Mesenchymal stem cell (in vitro differentiated cells and primary cell): ENCODE measurements at regions not wholly inside any gene's neighbourhood (a gene's known extent, or its start where the extent isn't known, plus 50 kb on each side); places are given as distances from the start of the nearest gene placed in this dataset.

Experiments
- DNase-seq: peaks from one replicate; pipeline ENCODE4 v3.0.0-alpha.2; 2013
- H2AFZ ChIP-seq: one replicate; pipeline ENCODE4 v1.6.1; 2013; ENCODE audit warnings: low read depth, mild to moderate bottlenecking, control low read depth, inconsistent platforms, low read length, moderate library complexity
- H2AK5ac ChIP-seq: 2 replicates; pipeline ENCODE4 v1.6.1; 2013; ENCODE audit warnings: low read length, moderate library complexity, mild to moderate bottlenecking, inconsistent platforms; ENCODE audit not compliant: severe bottlenecking
- H2BK120ac ChIP-seq: one replicate; pipeline ENCODE4 v1.6.1; 2013; ENCODE audit warnings: low read depth, mild to moderate bottlenecking, inconsistent platforms, low read length, moderate library complexity
- H2BK12ac ChIP-seq, 2 experiments: one replicate each; pipeline ENCODE4 v1.6.1; 2013; ENCODE audit warnings: inconsistent platforms in 2 of 2, low read length in 2 of 2, mild to moderate bottlenecking in 2 of 2, moderate library complexity in 2 of 2, control low read depth in 1 of 2
- H2BK15ac ChIP-seq: one replicate; pipeline ENCODE4 v1.6.1; 2013; ENCODE audit warnings: mild to moderate bottlenecking, low read depth, inconsistent platforms; ENCODE audit not compliant: poor library complexity, severe bottlenecking
- H2BK5ac ChIP-seq: 2 replicates; pipeline ENCODE4 v1.6.1; 2013; ENCODE audit warnings: low read depth, mild to moderate bottlenecking, low read length, control low read depth, inconsistent platforms; ENCODE audit not compliant: poor library complexity, severe bottlenecking
- H3K14ac ChIP-seq, 2 experiments: one replicate each; pipeline ENCODE4 v1.6.1; 2013; ENCODE audit warnings: inconsistent platforms in 2 of 2, low read length in 2 of 2, control low read depth in 1 of 2, mild to moderate bottlenecking in 1 of 2, moderate library complexity in 1 of 2
- H3K18ac ChIP-seq, 2 experiments: one replicate each; pipeline ENCODE4 v1.6.1; 2013; ENCODE audit warnings: inconsistent platforms in 2 of 2, low read length in 2 of 2, control low read depth in 1 of 2, low read depth in 1 of 2, mild to moderate bottlenecking in 1 of 2
- H3K23ac ChIP-seq, 2 experiments: one replicate each; pipeline ENCODE4 v1.6.1; 2013; ENCODE audit warnings: inconsistent platforms in 2 of 2, low read length in 2 of 2, mild to moderate bottlenecking in 2 of 2, moderate library complexity in 2 of 2, control low read depth in 1 of 2
- H3K27ac ChIP-seq: 2 replicates; pipeline ENCODE4 v1.5.1; 2013; ENCODE audit warnings: mild to moderate bottlenecking, moderate library complexity, low read length, control low read depth, inconsistent platforms; ENCODE audit not compliant: poor library complexity, severe bottlenecking
- H3K27me3 ChIP-seq, 2 experiments: 2 replicates each; pipeline versions ENCODE4 v1.6.1 to v1.7.0; 2013; ENCODE audit warnings: low read length in 2 of 2, mild to moderate bottlenecking in 2 of 2, moderate library complexity in 2 of 2, control low read depth in 1 of 2, inconsistent platforms in 1 of 2; ENCODE audit not compliant: control insufficient read depth in 1 of 2, insufficient read depth in 1 of 2
- H3K36me3 ChIP-seq, 2 experiments: 2 replicates each; pipeline versions ENCODE4 v1.6.1 to v1.7.0; 2013; ENCODE audit warnings: low read length in 2 of 2, control low read depth in 1 of 2, inconsistent platforms in 1 of 2, low read depth in 1 of 2, mild to moderate bottlenecking in 1 of 2; ENCODE audit not compliant: insufficient read depth in 2 of 2, control insufficient read depth in 1 of 2
- H3K4ac ChIP-seq, 2 experiments: one replicate each; pipeline ENCODE4 v1.6.1; 2013; ENCODE audit warnings: inconsistent platforms in 2 of 2, low read length in 2 of 2, mild to moderate bottlenecking in 2 of 2, moderate library complexity in 2 of 2, control low read depth in 1 of 2, low read depth in 1 of 2
- H3K4me1 ChIP-seq: 2 replicates; pipeline ENCODE4 v1.6.1; 2013; ENCODE audit warnings: low read depth, low read length, control low read depth; ENCODE audit not compliant: control insufficient read depth, insufficient read depth
- H3K4me2 ChIP-seq: 2 replicates; pipeline ENCODE4 v1.6.1; 2013; ENCODE audit warnings: low read length, mild to moderate bottlenecking, inconsistent platforms; ENCODE audit not compliant: poor library complexity, severe bottlenecking
- H3K4me3 ChIP-seq, 2 experiments: 2 replicates each; pipeline versions ENCODE4 v1.5.1 to v1.7.0; 2013; ENCODE audit warnings: low read length in 2 of 2, mild to moderate bottlenecking in 2 of 2, control low read depth in 1 of 2, low read depth in 1 of 2; ENCODE audit not compliant: insufficient read depth in 1 of 2
- H3K79me1 ChIP-seq: replicated peaks from 2 replicates; pipeline ENCODE4 v1.6.1; 2013; ENCODE audit warnings: mild to moderate bottlenecking, control low read depth, low read length, inconsistent platforms; ENCODE audit not compliant: poor library complexity, severe bottlenecking
- H3K9ac ChIP-seq: 2 replicates; pipeline ENCODE4 v1.7.0; 2013; ENCODE audit warnings: mild to moderate bottlenecking, low read length, moderate library complexity
- H3K9me3 ChIP-seq: 2 replicates; pipeline ENCODE4 v1.7.0; 2013; ENCODE audit warnings: mild to moderate bottlenecking, low read length; ENCODE audit not compliant: control insufficient read depth
- H4K8ac ChIP-seq: one replicate; pipeline ENCODE4 v1.6.1; 2013; ENCODE audit warnings: inconsistent platforms, mild to moderate bottlenecking, low read length, moderate library complexity
- H4K91ac ChIP-seq: one replicate; pipeline ENCODE4 v1.6.1; 2013; ENCODE audit warnings: mild to moderate bottlenecking, low read length, inconsistent platforms
- WGBS: methylation state at CpG from one replicate; pipeline ENCODE4 v1.1.7; 2013; ENCODE audit warnings: mixed read lengths; 5-methylcytosine and 5-hydroxymethylcytosine counted together

DNA sequence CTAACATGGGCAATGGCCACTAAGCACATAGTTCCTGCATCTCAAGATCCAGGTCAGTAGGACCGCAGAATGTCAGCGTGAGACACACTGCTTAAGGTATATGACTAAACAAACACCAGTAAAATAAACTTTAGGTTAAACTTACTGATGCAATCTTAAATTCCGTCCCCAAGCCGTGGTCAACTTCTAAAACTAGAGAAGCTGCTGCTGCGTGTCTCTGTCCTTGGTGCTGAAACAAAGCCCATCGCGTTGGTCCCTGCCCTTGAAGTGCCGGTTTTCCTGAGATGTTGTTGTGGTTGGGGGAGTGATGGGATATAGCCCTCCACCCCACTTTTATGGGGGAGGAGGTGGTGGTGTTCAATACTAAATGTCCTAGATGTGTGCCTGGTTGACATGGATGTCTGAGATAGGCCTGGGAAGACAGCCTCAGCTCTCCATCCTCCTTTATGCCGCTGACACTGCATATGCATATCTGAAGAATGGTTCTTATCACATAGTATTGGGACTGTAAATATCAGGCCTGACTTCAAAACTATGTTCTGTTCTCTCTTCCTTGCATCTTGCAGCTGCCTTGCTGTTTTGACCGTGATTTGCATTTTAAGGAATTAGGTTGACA lies 72.0 kb upstream of the KCNA3 start:
- no peaks in the 10 kb centered on the region for H3K36me3 ChIP-seq
- peak; percentile 47 for DNase-seq
- H3K18ac ChIP-seq: no peak overlapping the region
- H3K4me3 ChIP-seq: no peak overlapping the region
- no peak overlapping the region for H3K27ac ChIP-seq
- 22% methylated on average over 9 of the region's 10 CpGs for WGBS
- peaks cover 5% of the 10 kb centered on the region for H3K9me3 ChIP-seq
- H3K9ac ChIP-seq: no peak overlapping the region
- H3K4me2 ChIP-seq: no peak overlapping the region
- H3K14ac ChIP-seq: no peak overlapping the region
- peaks cover 0 to 39% of the 10 kb centered on the region in 2 experiments for H3K27me3 ChIP-seq
- H4K91ac ChIP-seq: no peak overlapping the region
- no peak overlapping the region for H2AK5ac ChIP-seq
- H2BK15ac ChIP-seq: no peak overlapping the region
- no peak overlapping the region for H2BK120ac ChIP-seq
- H3K4ac ChIP-seq: no peak overlapping the region
- H3K23ac ChIP-seq: no peak overlapping the region
- no peak overlapping the region for H2BK12ac ChIP-seq
- no peaks in the 10 kb centered on the region for H3K4me1 ChIP-seq
- H3K79me1 ChIP-seq: no peaks in the 10 kb centered on the region
- H2BK5ac ChIP-seq: no peak overlapping the region
- H4K8ac ChIP-seq: no peak overlapping the region
- H2AFZ ChIP-seq: no peak overlapping the region

DNA sequence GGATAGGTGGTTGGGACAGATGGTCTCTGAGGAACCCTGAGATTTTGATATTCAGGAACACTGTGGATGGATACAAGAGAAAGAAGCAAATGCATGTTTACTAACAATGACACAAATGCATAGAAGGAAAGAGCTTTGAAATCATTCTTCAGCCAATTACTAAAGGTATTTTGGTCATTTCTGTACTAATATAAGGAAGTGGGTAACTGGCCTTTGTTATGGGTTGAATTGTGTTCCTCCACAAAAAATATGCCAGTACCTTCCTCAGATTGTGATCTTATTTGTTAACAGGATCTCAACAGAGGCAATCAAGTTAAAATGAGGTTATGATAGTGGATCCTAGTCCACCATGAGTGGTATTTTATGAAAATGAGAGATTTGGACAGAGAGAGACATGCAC lies 68.7 kb upstream of the KCNA3 start:
- H3K14ac ChIP-seq: no peak overlapping the region
- no peaks in the 10 kb centered on the region for H3K4me1 ChIP-seq
- H2BK120ac ChIP-seq: no peak overlapping the region
- no peak for DNase-seq
- no peak overlapping the region for H3K9ac ChIP-seq
- H2BK12ac ChIP-seq: no peak overlapping the region
- H4K8ac ChIP-seq: no peak overlapping the region
- H4K91ac ChIP-seq: no peak overlapping the region
- no peak overlapping the region for H3K23ac ChIP-seq
- H3K4me3 ChIP-seq: no peak overlapping the region
- peaks cover 0 to 15% of the 10 kb centered on the region in 2 experiments for H3K27me3 ChIP-seq
- no peak overlapping the region for H3K4me2 ChIP-seq
- no peak overlapping the region for H3K27ac ChIP-seq
- no peak overlapping the region for H2BK5ac ChIP-seq
- no peak overlapping the region for H2BK15ac ChIP-seq
- no peaks in the 10 kb centered on the region for H3K79me1 ChIP-seq
- H2AK5ac ChIP-seq: no peak overlapping the region
- no peak overlapping the region for H3K4ac ChIP-seq
- peaks cover 5% of the 10 kb centered on the region for H3K9me3 ChIP-seq
- H2AFZ ChIP-seq: no peak overlapping the region
- H3K36me3 ChIP-seq: no peaks in the 10 kb centered on the region
- H3K18ac ChIP-seq: no peak overlapping the region

DNA sequence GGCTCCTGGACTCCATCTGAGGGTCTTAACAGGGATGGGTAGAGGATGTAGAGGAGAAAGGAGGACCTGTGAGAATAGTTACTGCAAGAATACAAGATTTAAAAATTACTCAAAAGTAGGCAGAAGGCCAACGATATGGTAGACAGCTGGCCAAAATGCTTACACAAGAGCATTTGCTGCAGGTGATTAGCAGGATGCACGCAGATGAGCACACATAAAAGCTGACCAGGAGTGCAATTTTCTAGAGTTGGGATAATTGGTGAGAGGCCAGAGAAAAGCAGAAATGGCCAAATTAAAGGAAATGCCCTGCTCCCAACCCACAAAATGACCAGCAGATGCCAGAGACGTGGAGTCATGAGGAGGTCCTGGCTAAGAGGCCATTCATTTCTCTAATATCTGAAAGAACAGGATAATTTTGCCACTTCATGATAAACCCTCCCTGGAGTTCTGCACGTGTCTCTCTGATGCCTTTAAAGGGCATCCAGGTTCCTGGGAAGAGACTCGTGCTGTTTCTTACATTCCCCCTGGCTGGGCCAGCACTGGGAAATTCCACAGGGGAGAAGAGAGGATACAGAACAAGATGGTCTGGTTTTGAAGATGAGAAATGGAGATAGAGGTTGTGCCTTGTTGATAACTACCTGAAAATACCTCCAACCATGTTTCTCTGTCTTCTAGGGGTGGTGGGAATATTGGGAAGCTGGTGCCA lies 62.3 kb upstream of the KCNA3 start:
- Histone ChIP-seq H3K4me3 (no peak overlapping the region), H3K14ac (no peak overlapping the region), H3K4me1 (no peaks in the 10 kb centered on the region), H3K9me3 (no peaks in the 10 kb centered on the region), H2AFZ (no peak overlapping the region), H4K91ac (no peak overlapping the region), H3K18ac (no peak overlapping the region), H3K79me1 (no peaks in the 10 kb centered on the region), H3K27ac (no peak overlapping the region), H3K27me3 (peaks cover 0 to 40% of the 10 kb centered on the region in 2 experiments), H3K36me3 (no peaks in the 10 kb centered on the region), H2BK120ac (no peak overlapping the region), H2BK15ac (no peak overlapping the region), H3K23ac (no peak overlapping the region), H3K4ac (no peak overlapping the region), H2BK12ac (no peak overlapping the region), H2BK5ac (no peak overlapping the region), H3K4me2 (no peak overlapping the region), H3K9ac (no peak overlapping the region), H4K8ac (no peak overlapping the region), H2AK5ac (no peak overlapping the region)
- no peak for DNase-seq
- 60% methylated on average over 5 of the region's 5 CpGs for WGBS

DNA sequence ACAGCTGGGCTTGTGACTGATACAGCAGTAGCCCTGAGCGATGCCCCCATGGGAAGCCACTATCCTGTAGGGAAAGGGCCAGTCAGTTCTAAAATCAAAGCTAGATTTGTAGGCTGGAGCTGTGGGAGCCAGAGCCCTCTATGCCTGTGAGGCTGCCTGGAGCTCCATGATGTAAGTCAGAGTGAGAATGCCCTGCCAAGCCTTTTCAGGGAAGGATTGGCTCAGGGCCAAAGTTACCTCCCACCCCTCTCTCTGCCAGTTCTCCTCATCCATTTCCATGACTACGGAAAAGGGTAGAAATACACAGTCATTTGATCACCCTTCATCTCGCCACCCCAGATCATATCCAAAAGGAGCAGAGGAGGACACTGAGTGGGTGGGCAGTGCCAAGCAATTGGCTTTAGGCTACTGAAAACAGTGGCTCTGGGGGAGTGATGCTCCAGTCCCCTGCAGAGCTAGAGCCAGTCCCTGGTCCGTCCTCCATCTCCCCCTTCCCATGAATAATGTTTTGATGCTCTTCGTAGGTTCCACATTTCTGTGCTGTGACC lies 59.5 kb upstream of the KCNA3 start:
- Histone ChIP-seq H2BK120ac (no peak overlapping the region), H3K14ac (no peak overlapping the region), H2BK5ac (no peak overlapping the region), H3K4me3 (no peak overlapping the region), H3K27ac (no peak overlapping the region), H2AK5ac (no peak overlapping the region), H3K23ac (no peak overlapping the region), H2BK15ac (no peak overlapping the region), H4K91ac (no peak overlapping the region), H2BK12ac (no peak overlapping the region), H3K79me1 (no peaks in the 10 kb centered on the region), H3K27me3 (peaks cover 0 to 64% of the 10 kb centered on the region in 2 experiments), H4K8ac (no peak overlapping the region), H3K18ac (no peak overlapping the region), H3K9ac (no peak overlapping the region), H2AFZ (no peak overlapping the region), H3K36me3 (no peaks in the 10 kb centered on the region), H3K4me1 (no peaks in the 10 kb centered on the region), H3K9me3 (no peaks in the 10 kb centered on the region), H3K4me2 (no peak overlapping the region), H3K4ac (no peak overlapping the region)
- DNase-seq: no peak
- WGBS: 37% methylated on average over 4 of the region's 5 CpGs
